ENCODE measurements at regions not wholly inside any gene's neighbourhood (a gene's known extent, or its start where the extent isn't known, plus 50 kb on each side); places are given as distances from the start of the nearest gene placed in this dataset.

DNA sequence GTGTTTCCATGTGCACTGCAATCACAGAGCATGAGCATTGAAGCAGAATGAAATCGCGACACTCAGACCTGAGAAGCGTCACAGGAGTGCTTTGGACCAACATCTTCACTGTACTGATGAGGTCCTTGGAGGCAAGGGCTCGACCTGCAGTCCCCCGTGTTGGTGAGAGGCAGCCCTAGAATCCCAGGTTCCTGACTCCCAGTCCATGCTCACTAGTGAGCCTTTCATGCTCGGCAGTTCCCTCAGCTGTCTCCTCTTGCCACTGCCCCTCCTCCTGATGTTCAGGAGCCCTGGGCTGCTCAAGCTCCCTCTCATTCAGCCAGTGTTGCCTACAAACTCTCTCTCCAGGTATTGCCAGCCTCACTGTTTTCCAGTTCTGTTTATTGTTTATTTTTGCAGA is 291.4 kb downstream of the DYSF start:
- intact Hi-C loops (cut with micrococcal nuclease; ENCODE audit: unreplicated experiment): no loop called here
- no peak for FAIRE-seq
- H3K4me1 ChIP-seq (ENCODE audit: insufficient read depth, low read length): peaks cover 26% of the 10 kb centered on the region; the same call in 1 of the 2 replicates

More for the DNA sequence above, 291.4 kb downstream of the DYSF start:
- no TSS peak for BruUV-seq (replicated peaks)
- Histone ChIP-seq H3K9me3 (ENCODE audit: low read length) (no peaks in the 10 kb centered on the region), H3K36me3 (replicated peaks in 1 of 2; ENCODE audit: control insufficient read depth in 1 of 2, insufficient read depth in 2 of 2, low read length in 2 of 2) (no peaks in the 10 kb centered on the region), H3K4me2 (ENCODE audit: low read depth, low read length) (no peak overlapping the region), H3K4me3 (replicated peaks in 1 of 3; ENCODE audit: insufficient read depth in 1 of 3, low read depth in 2 of 3, low read length in 3 of 3) (no peak overlapping the region), H3K27me3 (ENCODE audit: control insufficient read depth in 1 of 2, insufficient read depth in 2 of 2, low read length in 2 of 2) (peaks cover 2 to 32% of the 10 kb centered on the region in 2 experiments; a peak in 2 of 5 replicates), H2AFZ (ENCODE audit: low read length) (no peak overlapping the region), H4K20me1 (ENCODE audit: insufficient read depth, low read length) (no peaks in the 10 kb centered on the region), H3K79me2 (ENCODE audit: insufficient read depth, low read length) (no peaks in the 10 kb centered on the region), H3K9ac (ENCODE audit: insufficient read depth, low read depth, low read length) (no peak overlapping the region), H3K27ac (ENCODE audit: extremely low read length, insufficient read depth, low read length) (no peak overlapping the region)
- ChIA-PET POLR2A (no interaction called here), CTCF (ENCODE audit: low intra/inter-chr PET ratio, low total read pairs) (no interaction called here)
- ATAC-seq: no peak
- DNase-seq (ENCODE audit: low spot score): no peak
- no peak for TF ChIP-seq SKI (IDR thresholded peaks at IDR 0.05; ENCODE audit: partially characterized antibody)
- TF ChIP-seq FOXP1 (IDR thresholded peaks at IDR 0.05): no peak
- TF ChIP-seq FOXP1 (CRISPR knock-in tag; IDR thresholded peaks at IDR 0.05): no peak
- no peak for TF ChIP-seq JUN (CRISPR knock-in tag; IDR thresholded peaks at IDR 0.05)
- TF ChIP-seq ZNF44 (CRISPR knock-in tag; IDR thresholded peaks at IDR 0.05): no peak
- TF ChIP-seq RCOR2 (CRISPR knock-in tag; IDR thresholded peaks at IDR 0.05): no peak
- TF ChIP-seq ZFP36 (IDR thresholded peaks at IDR 0.05; ENCODE audit: borderline replicate concordance, low read depth, low read length, partially characterized antibody): no peak
- TF ChIP-seq, protein P1, sequence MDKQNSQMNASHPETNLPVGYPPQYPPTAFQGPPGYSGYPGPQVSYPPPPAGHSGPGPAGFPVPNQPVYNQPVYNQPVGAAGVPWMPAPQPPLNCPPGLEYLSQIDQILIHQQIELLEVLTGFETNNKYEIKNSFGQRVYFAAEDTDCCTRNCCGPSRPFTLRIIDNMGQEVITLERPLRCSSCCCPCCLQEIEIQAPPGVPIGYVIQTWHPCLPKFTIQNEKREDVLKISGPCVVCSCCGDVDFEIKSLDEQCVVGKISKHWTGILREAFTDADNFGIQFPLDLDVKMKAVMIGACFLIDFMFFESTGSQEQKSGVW (CRISPR knock-in tag; IDR thresholded peaks at IDR 0.05; ENCODE audit: borderline replicate concordance): no peak
- TF ChIP-seq NR2C2 (CRISPR knock-in tag; IDR thresholded peaks at IDR 0.05; ENCODE audit: borderline replicate concordance): no peak
- TF ChIP-seq, protein P2, sequence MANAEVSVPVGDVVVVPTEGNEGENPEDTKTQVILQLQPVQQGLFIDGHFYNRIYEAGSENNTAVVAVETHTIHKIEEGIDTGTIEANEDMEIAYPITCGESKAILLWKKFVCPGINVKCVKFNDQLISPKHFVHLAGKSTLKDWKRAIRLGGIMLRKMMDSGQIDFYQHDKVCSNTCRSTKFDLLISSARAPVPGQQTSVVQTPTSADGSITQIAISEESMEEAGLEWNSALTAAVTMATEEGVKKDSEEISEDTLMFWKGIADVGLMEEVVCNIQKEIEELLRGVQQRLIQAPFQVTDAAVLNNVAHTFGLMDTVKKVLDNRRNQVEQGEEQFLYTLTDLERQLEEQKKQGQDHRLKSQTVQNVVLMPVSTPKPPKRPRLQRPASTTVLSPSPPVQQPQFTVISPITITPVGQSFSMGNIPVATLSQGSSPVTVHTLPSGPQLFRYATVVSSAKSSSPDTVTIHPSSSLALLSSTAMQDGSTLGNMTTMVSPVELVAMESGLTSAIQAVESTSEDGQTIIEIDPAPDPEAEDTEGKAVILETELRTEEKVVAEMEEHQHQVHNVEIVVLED (CRISPR knock-in tag; IDR thresholded peaks at IDR 0.05; ENCODE audit: borderline replicate concordance): no peak
- TF ChIP-seq HHEX (CRISPR knock-in tag; IDR thresholded peaks at IDR 0.05): no peak
- no peak for TF ChIP-seq ZFAT (CRISPR knock-in tag; conservative IDR thresholded peaks at IDR 0.05)
- TF ChIP-seq FOXC1 (CRISPR knock-in tag; IDR thresholded peaks at IDR 0.05; ENCODE audit: borderline replicate concordance): no peak
- TF ChIP-seq MED1 (CRISPR knock-in tag; IDR thresholded peaks at IDR 0.05): no peak
- no peak for TF ChIP-seq ZBTB3 (CRISPR knock-in tag; IDR thresholded peaks at IDR 0.05; ENCODE audit: borderline replicate concordance, low read depth)
- TF ChIP-seq ZFX (CRISPR knock-in tag; IDR thresholded peaks at IDR 0.05; ENCODE audit: low read depth): no peak
- TF ChIP-seq MBNL3 (CRISPR knock-in tag; conservative IDR thresholded peaks at IDR 0.05): no peak
- TF ChIP-seq PLRG1 (conservative IDR thresholded peaks at IDR 0.05): no peak
- TF ChIP-seq ZNF557 (CRISPR knock-in tag; IDR thresholded peaks at IDR 0.05): no peak
- no peak for TF ChIP-seq KMT2B (CRISPR knock-in tag; IDR thresholded peaks at IDR 0.05)
- 43% methylated on average over 4 of the region's 6 CpGs for WGBS (ENCODE audit: low lambda C conversion rate)
- in situ Hi-C loops (cut with HindIII; ENCODE audit: extremely low pct_ligation_motif_present, low pct_unique_long_range_greater_than_20kb): no loop called here

Data from HepG2 (cell line).